ENCODE measurements at regions not wholly inside any gene's neighbourhood (a gene's known extent, or its start where the extent isn't known, plus 50 kb on each side); places are given as distances from the start of the nearest gene placed in this dataset.
A peak's percentile ranks its signal among the peaks of the same experiment; 100 is the strongest.

- in situ Hi-C loops (cut with HindIII; ENCODE audit: low sequenced_read_pairs): no loop called here
Measured at GRCh38 chr4:22987870-22988269, 295.1 kb downstream of the GBA3 start.

GRCh38 chr4:22986881-22987280, 294.1 kb downstream of the GBA3 start:
- DNase-seq (ENCODE audit: low read depth): no peak
- no peak for TF ChIP-seq CTCF (IDR thresholded peaks at IDR 0.05; ENCODE audit: low read depth, low read length, missing control alignments)
- in situ Hi-C loops (cut with HindIII; ENCODE audit: low sequenced_read_pairs): no loop called here
- no peak overlapping the region for H3K4me3 ChIP-seq (ENCODE audit: low read depth, low read length)

More at GRCh38 chr4:22987870-22988269, 295.1 kb downstream of the GBA3 start:
- H3K4me3 ChIP-seq (ENCODE audit: low read depth, low read length): no peak overlapping the region
- peak; percentile 56 for DNase-seq (ENCODE audit: low read depth)
- TF ChIP-seq CTCF (IDR thresholded peaks at IDR 0.05; ENCODE audit: low read depth, low read length, missing control alignments): no peak

- no peak for DNase-seq (ENCODE audit: low read depth)
- H3K4me3 ChIP-seq (ENCODE audit: low read depth, low read length): no peak overlapping the region
- in situ Hi-C loops (cut with HindIII; ENCODE audit: low sequenced_read_pairs): no loop called here
- TF ChIP-seq CTCF (IDR thresholded peaks at IDR 0.05; ENCODE audit: low read depth, low read length, missing control alignments): no peak
Measured at GRCh38 chr4:22986262-22986661, 293.5 kb downstream of the GBA3 start.

GRCh38 chr4:22984390-22984789, 291.7 kb downstream of the GBA3 start:
- TF ChIP-seq CTCF (IDR thresholded peaks at IDR 0.05; ENCODE audit: low read depth, low read length, missing control alignments): no peak
- DNase-seq (ENCODE audit: low read depth): no peak
- in situ Hi-C loops (cut with HindIII; ENCODE audit: low sequenced_read_pairs): no loop called here

GRCh38 chr4:22978656-22979055, 285.9 kb downstream of the GBA3 start:
- no peak overlapping the region for H3K4me3 ChIP-seq (ENCODE audit: low read depth, low read length)
- no peak for TF ChIP-seq CTCF (IDR thresholded peaks at IDR 0.05; ENCODE audit: low read depth, low read length, missing control alignments)
- no peak for DNase-seq (ENCODE audit: low read depth)
- in situ Hi-C loops (cut with HindIII; ENCODE audit: low sequenced_read_pairs): no loop called here

More at GRCh38 chr4:22984390-22984789, 291.7 kb downstream of the GBA3 start:
- no peak overlapping the region for H3K4me3 ChIP-seq (ENCODE audit: low read depth, low read length)

GRCh38 chr4:22970665-22971064, 277.9 kb downstream of the GBA3 start:
- no peak overlapping the region for H3K4me3 ChIP-seq (ENCODE audit: low read depth, low read length)
- no peak for DNase-seq (ENCODE audit: low read depth)
- TF ChIP-seq CTCF (IDR thresholded peaks at IDR 0.05; ENCODE audit: low read depth, low read length, missing control alignments): no peak
- in situ Hi-C loops (cut with HindIII; ENCODE audit: low sequenced_read_pairs): no loop called here

All from astrocyte of the cerebellum (primary cell).